RWPE1 (cell line): ENCODE measurements at regions not wholly inside any gene's neighbourhood (a gene's known extent, or its start where the extent isn't known, plus 50 kb on each side); places are given as distances from the start of the nearest gene placed in this dataset.

Source experiments
- CTCF ChIA-PET: fragments of 350-600 bp; sonication (Branson Sonifier 250); formaldehyde crosslinking; extraction: SDS; loops from one replicate; lab custom pipeline; 2021; lab: Yijun Ruan, JAX
- POLR2A ChIA-PET: fragments of 400-600 bp; formaldehyde crosslinking; extraction: SDS; loops from one replicate; lab custom pipeline; 2020; ENCODE audit warnings: antibody characterized with exemption; ENCODE audit not compliant: low non-redundant PET; lab: Yijun Ruan, JAX
- DNase-seq: peaks from one replicate; pipeline ENCODE4 v3.0.0; 2012; ENCODE audit warnings: low spot score
- H3K27ac ChIP-seq: fragments of 450-650 bp; 2 replicates; pipeline ENCODE4 v1.5.1; 2017
- TF ChIP-seq, protein P1 (sequence below): fragments of 450-650 bp; conservative IDR thresholded peaks from 2 replicates; pipeline ENCODE4 v1.5.1; 2017; ENCODE audit warnings: low read depth, mild to moderate bottlenecking

DNA sequence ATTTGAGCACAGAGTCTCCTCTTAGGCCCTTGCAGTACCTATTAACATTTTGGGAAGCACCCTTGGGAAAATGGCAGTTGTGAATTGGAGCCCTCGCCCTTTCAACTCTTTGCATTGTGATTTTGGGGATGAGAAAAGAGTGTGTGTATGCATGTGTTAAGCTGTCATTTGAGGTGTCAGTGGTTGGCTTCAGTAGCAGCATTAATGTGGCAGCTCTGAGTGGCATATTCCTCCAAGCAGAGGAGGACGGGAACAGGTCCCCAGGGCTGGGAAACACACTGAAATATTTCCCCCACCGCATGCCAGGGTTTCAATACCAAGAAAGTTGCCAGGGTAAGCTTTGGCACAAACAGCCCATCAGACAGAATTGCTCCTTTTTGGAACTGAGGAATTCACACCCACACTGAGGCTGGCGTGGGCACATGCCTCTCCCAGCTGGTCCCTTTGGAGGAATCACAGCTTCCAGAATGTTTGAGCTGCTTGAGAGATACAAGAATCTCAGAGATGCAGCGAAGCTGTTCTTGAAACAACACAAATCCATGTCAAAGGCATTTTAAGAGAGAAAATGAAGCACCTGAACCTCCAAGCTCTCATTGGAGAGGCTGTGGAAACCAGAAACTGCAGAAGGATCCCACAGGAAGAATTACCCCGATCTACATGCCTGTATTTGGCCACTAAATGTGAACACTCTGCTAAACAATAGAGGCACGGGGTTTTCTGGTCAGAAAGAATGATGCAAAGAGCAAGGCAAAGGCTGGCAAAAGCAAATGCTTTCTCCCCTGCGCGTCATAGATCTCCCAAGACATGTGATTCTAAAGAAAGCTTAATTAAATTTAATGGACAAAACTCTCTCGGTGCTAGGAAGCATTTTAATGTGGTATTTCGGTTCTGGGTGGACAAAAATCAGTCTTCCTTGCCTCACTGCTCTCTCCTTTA is 67.2 kb upstream of the RCN1 start:
- H3K27ac ChIP-seq: no peak overlapping the region
- CTCF ChIA-PET: no interaction called here
- DNase-seq: no peak
- POLR2A ChIA-PET: no interaction called here
- TF ChIP-seq, protein P1, sequence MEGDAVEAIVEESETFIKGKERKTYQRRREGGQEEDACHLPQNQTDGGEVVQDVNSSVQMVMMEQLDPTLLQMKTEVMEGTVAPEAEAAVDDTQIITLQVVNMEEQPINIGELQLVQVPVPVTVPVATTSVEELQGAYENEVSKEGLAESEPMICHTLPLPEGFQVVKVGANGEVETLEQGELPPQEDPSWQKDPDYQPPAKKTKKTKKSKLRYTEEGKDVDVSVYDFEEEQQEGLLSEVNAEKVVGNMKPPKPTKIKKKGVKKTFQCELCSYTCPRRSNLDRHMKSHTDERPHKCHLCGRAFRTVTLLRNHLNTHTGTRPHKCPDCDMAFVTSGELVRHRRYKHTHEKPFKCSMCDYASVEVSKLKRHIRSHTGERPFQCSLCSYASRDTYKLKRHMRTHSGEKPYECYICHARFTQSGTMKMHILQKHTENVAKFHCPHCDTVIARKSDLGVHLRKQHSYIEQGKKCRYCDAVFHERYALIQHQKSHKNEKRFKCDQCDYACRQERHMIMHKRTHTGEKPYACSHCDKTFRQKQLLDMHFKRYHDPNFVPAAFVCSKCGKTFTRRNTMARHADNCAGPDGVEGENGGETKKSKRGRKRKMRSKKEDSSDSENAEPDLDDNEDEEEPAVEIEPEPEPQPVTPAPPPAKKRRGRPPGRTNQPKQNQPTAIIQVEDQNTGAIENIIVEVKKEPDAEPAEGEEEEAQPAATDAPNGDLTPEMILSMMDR: no peak

DNA sequence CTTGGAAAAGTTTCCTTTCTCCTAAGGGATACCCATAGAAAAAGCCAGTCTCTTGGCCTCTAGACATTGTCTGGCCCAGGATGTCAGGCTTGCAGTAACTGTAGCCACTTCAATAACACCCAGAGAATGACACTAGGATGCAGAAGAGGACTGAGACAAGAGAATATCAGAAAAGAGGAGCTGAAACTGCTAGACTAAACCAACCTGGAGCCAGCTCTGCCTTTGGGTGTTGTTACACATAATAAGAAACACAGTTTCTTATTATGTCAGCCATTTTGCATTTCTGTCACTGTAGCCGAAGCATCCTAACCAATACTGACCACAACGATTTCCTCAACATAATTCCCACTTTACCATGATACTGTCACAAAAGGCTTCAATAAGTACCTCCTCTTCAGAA is 72.2 kb upstream of the RCN1 start:
- CTCF ChIA-PET: no interaction called here
- TF ChIP-seq, protein P1: no peak
- no peak overlapping the region for H3K27ac ChIP-seq
- no peak for DNase-seq
- POLR2A ChIA-PET: no interaction called here

DNA sequence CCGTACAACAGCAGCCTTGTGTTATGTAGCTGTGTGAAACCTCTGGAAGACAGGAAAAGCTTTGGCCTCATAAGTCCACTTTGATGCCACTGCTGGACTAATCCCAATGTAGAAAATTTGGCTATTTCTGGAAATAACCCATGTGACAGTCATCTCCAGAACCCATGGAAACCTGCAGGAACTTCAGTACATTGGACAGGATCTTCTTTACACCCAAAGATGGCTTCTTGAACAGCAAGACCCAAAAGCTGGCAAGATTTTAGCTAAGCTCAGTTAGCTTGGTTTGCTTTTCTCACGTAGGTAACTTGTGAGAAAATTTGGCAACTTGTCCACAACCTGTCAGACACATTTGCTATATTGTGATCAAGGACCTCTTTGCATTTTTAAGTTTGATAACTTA is 74.8 kb upstream of the RCN1 start:
- H3K27ac ChIP-seq: no peak overlapping the region
- no peak for DNase-seq
- TF ChIP-seq, protein P1: no peak
- POLR2A ChIA-PET: no interaction called here
- CTCF ChIA-PET: interaction anchor here (0.9 to 1.1 kb wide), 2 partner anchors 9 to 13 kb away, joined by 5 read pairs; no protein-coding TSS in a partner anchor

- no peak overlapping the region for H3K27ac ChIP-seq
- TF ChIP-seq, protein P1: no peak
- ChIA-PET POLR2A (no interaction called here), CTCF (interaction anchor here (0.9 to 1.1 kb wide), 2 partner anchors 9 to 12 kb away, joined by 5 read pairs; no protein-coding TSS in a partner anchor)
- DNase-seq: no peak
These were observed 75.4 kb upstream of the RCN1 start for GRCh38 chr11:32015427-32015826.

- no peak overlapping the region for H3K27ac ChIP-seq
- CTCF ChIA-PET: no interaction called here
- TF ChIP-seq, protein P1: no peak
- POLR2A ChIA-PET: no interaction called here
- no peak for DNase-seq
These were observed 77.3 kb upstream of the RCN1 start for GRCh38 chr11:32013603-32014002.

- ChIA-PET POLR2A (no interaction called here), CTCF (no interaction called here)
- no peak overlapping the region for H3K27ac ChIP-seq
- TF ChIP-seq, protein P1: no peak
- no peak for DNase-seq
These were observed 78.8 kb upstream of the RCN1 start for GRCh38 chr11:32012049-32012448.
